HG02798 (cell line): ENCODE measurements at regions not wholly inside any gene's neighbourhood (a gene's known extent, or its start where the extent isn't known, plus 50 kb on each side); places are given as distances from the start of the nearest gene placed in this dataset.
"Not testable (repeated sequence)": the region's sequence is repeated elsewhere in the genome, so short reads cannot be mapped to it uniquely, and the experiment has no call there.

Experiments used
- ATAC-seq: cut with Tn5 transposase; IDR thresholded peaks from one replicate; pipeline ENCODE4 v1.9.1; 2021; ENCODE audit warnings: mild to moderate bottlenecking; ENCODE audit not compliant: unreplicated experiment, poor library complexity

GRCh38 chr7:34564091-34564490, 93.9 kb upstream of the NPSR1 start:
- no peak for ATAC-seq

DNA sequence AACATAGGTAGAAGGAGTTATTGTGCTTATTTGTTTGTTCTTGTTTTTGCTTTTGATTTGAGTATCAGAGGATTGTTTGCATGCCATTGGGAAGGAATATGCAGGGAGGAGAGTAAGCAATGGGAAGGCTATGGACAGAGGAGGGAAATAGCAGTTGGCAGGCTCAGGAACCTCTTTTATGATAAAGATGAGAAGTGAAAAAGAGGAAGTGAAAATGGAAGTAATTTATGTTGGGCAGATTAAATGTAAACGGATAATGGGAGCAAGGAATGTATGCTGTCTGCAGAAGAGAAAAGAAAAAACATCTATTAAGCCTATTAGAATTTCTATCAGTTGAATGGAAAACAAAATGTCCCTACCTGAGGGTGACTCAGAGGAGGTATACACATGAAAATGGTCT, 90.1 kb upstream of the NPSR1 start:
- ATAC-seq: no peak

- no peak for ATAC-seq
These were observed 87.9 kb upstream of the NPSR1 start for GRCh38 chr7:34569975-34570699.

GRCh38 chr7:34575006-34575405, 83.0 kb upstream of the NPSR1 start:
- no peak for ATAC-seq

DNA sequence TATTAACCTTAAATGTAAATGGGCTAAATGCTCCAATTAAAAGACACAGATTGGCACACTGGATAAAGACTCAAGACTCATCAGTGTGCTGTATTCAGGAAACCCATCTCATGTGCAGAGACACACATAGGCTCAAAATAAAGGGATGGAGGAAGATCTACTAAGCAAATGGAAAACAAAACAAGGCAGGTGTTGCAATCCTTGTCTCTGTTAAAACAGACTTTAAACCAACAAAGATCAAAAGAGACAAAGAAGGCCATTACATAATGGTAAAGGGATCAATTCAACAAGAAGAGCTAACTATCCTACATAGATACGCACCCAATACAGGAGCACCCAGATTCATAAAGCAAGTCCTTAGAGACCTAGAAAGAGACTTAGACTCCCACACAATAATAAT, 80.1 kb upstream of the NPSR1 start:
- ATAC-seq: not testable (repeated sequence)

DNA sequence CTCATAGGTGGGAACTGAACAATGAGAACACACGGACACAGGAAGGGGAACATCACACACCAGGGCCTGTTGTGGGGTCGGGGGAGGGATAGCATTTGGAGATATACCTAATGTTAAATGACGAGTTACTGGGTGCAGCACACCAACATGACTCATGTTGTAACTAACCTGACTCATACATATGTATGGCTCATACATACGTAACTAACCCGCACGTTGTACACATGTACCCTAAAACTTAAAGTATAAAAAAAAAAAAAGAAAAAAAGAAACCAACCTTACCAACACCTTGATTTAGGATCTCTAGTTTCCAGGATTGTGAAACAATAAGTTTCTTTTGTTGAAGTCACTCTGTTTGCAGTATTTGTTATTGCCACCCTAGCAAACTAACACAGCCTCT, 76.3 kb upstream of the NPSR1 start:
- not testable (repeated sequence) for ATAC-seq

DNA sequence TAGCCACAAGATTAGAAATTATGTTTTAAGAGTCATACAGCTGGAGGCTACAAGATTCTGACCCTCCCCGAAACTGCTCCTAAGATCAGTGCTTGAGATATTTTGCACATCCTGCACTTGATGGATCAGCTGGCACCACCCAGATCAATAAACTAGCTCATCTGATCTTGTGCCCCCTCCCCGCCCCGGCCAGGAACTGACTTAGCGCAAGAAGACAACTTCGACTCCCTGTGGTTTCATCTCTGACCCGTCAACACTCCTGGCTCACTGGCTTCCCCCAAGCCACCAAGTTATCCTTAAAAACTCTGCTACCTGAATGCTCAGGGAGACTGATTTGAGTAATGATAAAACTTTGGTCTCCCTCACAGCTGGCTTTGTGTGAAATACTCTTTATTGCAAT, 73.5 kb upstream of the NPSR1 start:
- no peak for ATAC-seq

DNA sequence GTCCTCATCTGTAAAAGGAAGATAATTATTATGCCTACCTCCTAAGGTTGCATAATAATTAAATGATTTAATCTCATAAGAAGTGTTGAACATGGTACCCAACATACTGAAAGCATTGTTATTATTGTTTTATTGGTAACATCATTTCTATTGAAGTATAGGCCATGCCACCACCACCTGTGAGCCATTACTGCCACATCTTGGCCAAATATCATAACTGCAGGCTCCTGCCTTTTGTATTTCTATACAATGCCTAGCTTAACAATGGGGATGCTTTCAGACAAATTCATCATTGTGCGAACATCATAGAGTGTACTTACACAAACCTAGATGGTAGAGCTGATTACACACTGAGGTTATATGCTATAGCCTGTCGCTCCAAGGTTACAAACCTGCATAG, 61.1 kb upstream of the NPSR1 start:
- ATAC-seq: no peak

- no peak for ATAC-seq
These were observed 54.1 kb upstream of the NPSR1 start for GRCh38 chr7:34603711-34604444.
